Tibial nerve (tissue), 4 donors: ENCODE measurements at regions not wholly inside any gene's neighbourhood (a gene's known extent, or its start where the extent isn't known, plus 50 kb on each side); places are given as distances from the start of the nearest gene placed in this dataset.

Source experiments
- DNase-seq, 2 donors: peaks; one replicate each; pipeline ENCODE4 v3.0.0-alpha.2; 2019; ENCODE audit warnings: low spot score in 2 of 2
- H3K27ac ChIP-seq, 4 donors: fragments of 200-600 bp; sonication (generic) in 3 of 4; one replicate each; pipeline ENCODE4 v1.5.1; 2017 to 2019; ENCODE audit warnings: mild to moderate bottlenecking in 1 of 4
- H3K27me3 ChIP-seq, 2 donors: fragments of 200-600 bp; sonication (generic) in 1 of 2; one replicate each; pipeline versions ENCODE4 v1.5.1 to v1.6.0; 2017 to 2019
- H3K36me3 ChIP-seq, 3 donors: fragments of 200-600 bp; sonication (generic); one replicate each; pipeline ENCODE4 v1.5.1; 2018 to 2019
- H3K4me1 ChIP-seq, 4 donors: fragments of 200-600 bp; sonication (generic) in 3 of 4; one replicate each; pipeline ENCODE4 v1.5.1; 2017 to 2019
- H3K4me3 ChIP-seq, 4 donors: fragments of 200-600 bp; sonication (generic) in 3 of 4; one replicate each; pipeline ENCODE4 v1.5.1; 2017 to 2019; ENCODE audit warnings: mild to moderate bottlenecking in 1 of 4, moderate library complexity in 1 of 4
- H3K9me3 ChIP-seq, 4 donors: fragments of 200-600 bp; sonication (generic) in 3 of 4; one replicate each; pipeline ENCODE4 v1.5.1; 2017 to 2019
- CTCF ChIP-seq, 5 experiments: fragments of 200-600 bp in 3 of 5; fragments of 450-650 bp in 2 of 5; sonication (generic) in 3 of 5; IDR thresholded peaks; one replicate each; pipeline ENCODE4 v1.5.1; 2016 to 2019; ENCODE audit warnings: antibody characterized with exemption in 5 of 5, mild to moderate bottlenecking in 3 of 5, moderate library complexity in 2 of 5
- EP300 ChIP-seq, 2 donors: sonication (generic); formaldehyde crosslinking; IDR thresholded peaks; one replicate each; pipeline ENCODE4 v1.6.1; 2017; ENCODE audit warnings: antibody characterized with exemption in 2 of 2, mild to moderate bottlenecking in 1 of 2
- POLR2A ChIP-seq, 2 donors: fragments of 450-650 bp; IDR thresholded peaks; one replicate each; pipeline ENCODE4 v1.6.1; 2017; ENCODE audit warnings: antibody characterized with exemption in 2 of 2, mild to moderate bottlenecking in 2 of 2, moderate library complexity in 2 of 2
- WGBS, 2 donors: methylation state at CpG; one replicate each; pipeline ENCODE4 v1.1.5; 2018; 5-methylcytosine and 5-hydroxymethylcytosine counted together

DNA sequence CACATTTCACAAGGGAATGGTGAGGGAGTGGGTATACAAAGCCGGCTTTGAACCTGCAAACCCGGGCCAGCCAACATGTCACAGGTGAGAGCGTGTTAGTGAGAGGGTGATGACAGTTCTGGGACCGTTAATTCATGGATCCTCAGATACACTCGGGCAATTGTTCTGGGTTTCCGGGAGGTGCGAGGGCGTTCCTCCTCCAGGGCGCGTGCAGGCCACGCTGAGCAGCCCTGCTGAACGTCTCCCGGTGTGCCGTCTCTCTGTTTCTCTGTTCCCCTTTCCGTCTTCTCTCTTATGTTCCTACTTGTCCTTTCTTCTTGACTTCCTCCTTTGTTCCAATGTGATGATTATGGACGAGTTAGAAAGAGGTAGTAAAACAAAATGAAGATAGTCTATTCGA is 130.0 kb upstream of the GMDS start:
- Histone ChIP-seq H3K36me3 (no peaks in the 10 kb centered on the region), H3K27me3 (no peaks in the 10 kb centered on the region), H3K9me3 (no peaks in the 10 kb centered on the region), H3K4me1 (peaks cover 0 to 6% (median 0%) of the 10 kb centered on the region in 4 donors), H3K4me3 (no peak overlapping the region), H3K27ac (no peak overlapping the region)
- no peak for DNase-seq
- TF ChIP-seq CTCF (IDR thresholded peaks at IDR 0.05) (no peak), EP300 (IDR thresholded peaks at IDR 0.05) (no peak), POLR2A (IDR thresholded peaks at IDR 0.05) (no peak)
- 82 to 86% methylated on average over 17 of the region's 17 CpGs for WGBS, 2 donors

DNA sequence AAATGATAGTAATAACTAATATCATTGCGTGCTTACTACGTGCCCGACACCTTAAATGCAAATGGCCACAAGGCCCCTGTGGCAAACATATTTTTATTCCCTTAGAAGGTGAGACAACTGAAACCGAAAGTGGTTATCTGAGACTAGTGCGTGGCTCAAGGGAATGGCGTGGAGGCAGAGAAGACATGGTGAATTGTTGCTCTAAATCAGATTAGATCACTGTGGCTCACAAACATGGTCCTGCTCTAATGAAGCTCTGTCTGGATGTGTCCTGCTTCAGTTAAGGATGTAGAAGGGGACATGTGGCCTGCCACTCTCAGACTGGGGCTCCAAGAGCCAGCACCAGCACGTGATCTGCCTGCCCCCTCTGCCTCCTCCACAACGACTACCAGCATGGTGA is 124.2 kb upstream of the GMDS start:
- DNase-seq, result no peak
- WGBS, 2 donors, result 91 to 92% methylated on average over 8 of the region's 8 CpGs
- TF ChIP-seq EP300 (IDR thresholded peaks at IDR 0.05) (no peak), POLR2A (IDR thresholded peaks at IDR 0.05) (no peak), CTCF (IDR thresholded peaks at IDR 0.05) (no peak)
- Histone ChIP-seq H3K27ac (no peak overlapping the region), H3K4me3 (no peak overlapping the region), H3K27me3 (no peaks in the 10 kb centered on the region), H3K4me1 (no peaks in the 10 kb centered on the region), H3K9me3 (no peaks in the 10 kb centered on the region), H3K36me3 (peaks cover 0 to 7% (median 0%) of the 10 kb centered on the region in 3 donors)

DNA sequence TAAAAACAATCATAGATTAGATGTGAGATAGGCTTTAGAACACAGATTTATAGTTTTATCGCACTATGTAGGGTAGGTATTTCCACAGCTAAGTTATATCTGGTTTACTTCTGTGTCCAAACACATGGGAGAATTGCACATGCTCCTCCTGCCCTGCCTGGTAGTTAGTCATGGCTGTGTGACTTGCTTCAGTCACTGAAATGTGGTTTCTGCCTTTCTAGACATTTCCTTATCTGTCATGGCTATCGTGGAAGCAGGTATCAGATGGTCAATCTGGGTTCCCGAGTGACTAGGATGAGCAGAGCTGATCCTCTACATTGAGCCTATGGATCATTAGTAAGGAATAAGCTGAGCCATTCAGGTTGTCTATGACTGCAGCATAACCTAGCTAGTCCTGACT is 117.8 kb upstream of the GMDS start:
- peaks cover 0 to 15% (median 0%) of the 10 kb centered on the region in 3 donors for H3K36me3 ChIP-seq
- no peak for DNase-seq
- no peaks in the 10 kb centered on the region for H3K9me3 ChIP-seq
- H3K4me3 ChIP-seq, result no peak overlapping the region
- H3K4me1 ChIP-seq, result no peaks in the 10 kb centered on the region
- TF ChIP-seq POLR2A (IDR thresholded peaks at IDR 0.05) (no peak), CTCF (IDR thresholded peaks at IDR 0.05) (no peak), EP300 (IDR thresholded peaks at IDR 0.05) (no peak)
- H3K27me3 ChIP-seq, result no peaks in the 10 kb centered on the region
- 46 to 72% methylated on average over 3 of the region's 3 CpGs for WGBS, 2 donors
- no peak overlapping the region for H3K27ac ChIP-seq

- Histone ChIP-seq H3K36me3 (peaks cover 0 to 15% (median 0%) of the 10 kb centered on the region in 3 donors), H3K27ac (no peak overlapping the region), H3K4me1 (no peaks in the 10 kb centered on the region), H3K9me3 (no peaks in the 10 kb centered on the region), H3K27me3 (no peaks in the 10 kb centered on the region), H3K4me3 (no peak overlapping the region)
- no peak for TF ChIP-seq POLR2A (IDR thresholded peaks at IDR 0.05)
- TF ChIP-seq CTCF (IDR thresholded peaks at IDR 0.05), result no peak
- no peak for TF ChIP-seq EP300 (IDR thresholded peaks at IDR 0.05)
- DNase-seq, result no peak
- WGBS, 2 donors, result 93 to 95% methylated on average over 5 of the region's 5 CpGs
These were observed 115.8 kb upstream of the GMDS start for GRCh38 chr6:2361195-2361594.

DNA sequence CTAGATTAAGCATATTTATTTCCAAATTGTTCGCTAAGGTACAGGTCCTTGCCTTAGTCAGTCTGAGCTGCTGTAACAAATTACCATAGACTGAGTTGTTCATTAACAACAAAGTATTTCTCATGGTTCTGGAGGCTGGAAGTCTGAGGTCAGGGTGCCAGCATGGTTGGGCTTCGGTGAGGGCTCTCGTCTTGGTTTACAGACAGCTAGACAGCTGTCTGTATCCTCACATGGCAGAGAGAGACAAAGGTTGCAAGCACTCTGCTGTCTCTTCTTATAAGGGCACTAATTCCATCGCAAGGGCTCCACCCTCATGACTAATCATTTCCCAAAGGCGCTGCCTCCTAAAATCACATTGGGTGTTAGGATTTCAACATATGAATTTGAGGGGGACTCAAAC is 115.3 kb upstream of the GMDS start:
- Histone ChIP-seq H3K27ac (no peak overlapping the region), H3K4me1 (no peaks in the 10 kb centered on the region), H3K27me3 (no peaks in the 10 kb centered on the region), H3K9me3 (no peaks in the 10 kb centered on the region), H3K4me3 (no peak overlapping the region), H3K36me3 (peaks cover 0 to 15% (median 0%) of the 10 kb centered on the region in 3 donors)
- no peak for DNase-seq
- WGBS, 2 donors, result 98 to 100% methylated on average over 5 of the region's 5 CpGs
- no peak for TF ChIP-seq CTCF (IDR thresholded peaks at IDR 0.05)
- TF ChIP-seq EP300 (IDR thresholded peaks at IDR 0.05), result no peak
- no peak for TF ChIP-seq POLR2A (IDR thresholded peaks at IDR 0.05)
